Inflammatory macrophage treated with lipopolysaccharide for 4 hours (primary cell): ENCODE measurements at regions not wholly inside any gene's neighbourhood (a gene's known extent, or its start where the extent isn't known, plus 50 kb on each side); places are given as distances from the start of the nearest gene placed in this dataset.

Experiments used
- DNase-seq: peaks from one replicate; pipeline ENCODE4 v3.0.0-alpha.2; 2020

- DNase-seq, result no peak
These were observed 58.5 kb upstream of the AHR start for GRCh38 chr7:17239683-17240521.

- no peak for DNase-seq
These were observed 55.9 kb upstream of the AHR start for GRCh38 chr7:17242504-17242903.

- DNase-seq, result no peak
These were observed 53.7 kb upstream of the AHR start for GRCh38 chr7:17244786-17245185.

GRCh38 chr7:17247357-17247756 lies 51.1 kb upstream of the AHR start:
- no peak for DNase-seq

- DNase-seq, result no peak
These were observed 49.9 kb upstream of the AHR start for GRCh38 chr7:17248527-17248926.
